ENCODE measurements at regions not wholly inside any gene's neighbourhood (a gene's known extent, or its start where the extent isn't known, plus 50 kb on each side); places are given as distances from the start of the nearest gene placed in this dataset.

GRCh38 chr1:96334236-96334557, 387.4 kb upstream of the PTBP2 start:
- DNase-seq: no peak

DNA sequence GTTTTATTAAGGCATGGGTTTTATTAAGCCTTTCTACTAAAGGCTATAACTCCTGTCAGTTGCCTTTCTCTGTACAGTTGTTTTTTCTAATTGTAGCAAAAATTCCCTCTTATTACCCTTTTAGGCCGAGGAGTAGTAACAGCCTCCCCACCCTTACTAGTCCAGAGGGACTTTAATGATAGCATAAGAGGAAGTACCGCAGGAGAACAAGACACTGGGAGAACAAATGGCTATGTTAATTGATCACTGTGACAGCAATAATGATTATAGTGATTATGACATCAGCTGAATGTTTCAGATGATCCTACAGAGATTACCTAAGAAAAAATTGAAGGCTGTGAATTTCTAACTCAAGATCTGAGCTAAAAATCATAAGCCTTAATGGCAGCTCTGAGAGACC, 383.0 kb upstream of the PTBP2 start:
- DNase-seq: no peak

GRCh38 chr1:96340686-96341085, 380.9 kb upstream of the PTBP2 start:
- DNase-seq: no peak

GRCh38 chr1:96346719-96347118, 374.9 kb upstream of the PTBP2 start:
- DNase-seq: no peak

GRCh38 chr1:96349896-96350295, 371.7 kb upstream of the PTBP2 start:
- no peak for DNase-seq

GRCh38 chr1:96352733-96353132, 368.9 kb upstream of the PTBP2 start:
- no peak for DNase-seq

DNA sequence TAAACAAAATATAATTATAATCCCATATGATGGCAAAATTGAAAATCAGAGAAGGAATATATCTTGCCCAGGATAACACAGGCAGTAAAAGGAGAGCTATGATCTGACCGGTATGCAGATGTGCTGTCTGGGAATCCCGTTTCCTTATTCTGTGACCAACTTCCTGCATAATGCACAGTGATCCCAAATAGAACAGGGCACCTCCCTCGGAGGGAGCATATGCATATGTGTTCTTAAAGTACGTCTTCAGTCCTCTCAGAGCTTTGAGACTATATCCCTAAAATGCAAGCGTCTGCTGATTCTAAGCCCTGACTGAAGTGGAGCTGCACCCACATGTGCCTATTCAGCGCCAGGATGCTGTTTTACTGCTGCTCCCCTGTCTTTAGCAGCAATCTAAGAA, 366.1 kb upstream of the PTBP2 start:
- no peak for DNase-seq

- DNase-seq: no peak
Observed at GRCh38 chr1:96355961-96356360, 365.6 kb upstream of the PTBP2 start.

GRCh38 chr1:96357141-96357765, 364.3 kb upstream of the PTBP2 start:
- DNase-seq: no peak

DNA sequence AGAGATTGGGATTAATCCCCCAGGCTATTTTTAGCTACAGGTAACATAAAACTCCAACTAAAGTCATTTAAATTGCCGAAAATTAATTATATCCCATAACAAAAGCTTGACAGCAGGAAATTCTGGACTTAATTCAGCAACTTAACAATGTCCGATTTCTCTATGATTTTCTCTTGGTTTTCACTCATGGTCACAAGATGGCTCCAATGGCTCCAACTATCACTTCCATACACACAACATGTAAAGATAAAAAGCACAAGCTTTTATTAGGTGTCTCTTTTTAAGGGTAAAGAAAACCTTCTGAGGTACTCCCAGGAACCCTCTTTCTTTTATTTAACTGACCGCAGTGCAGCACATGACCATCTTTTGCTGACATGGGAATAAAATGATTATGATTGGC, 363.5 kb upstream of the PTBP2 start:
- DNase-seq: no peak

DNA sequence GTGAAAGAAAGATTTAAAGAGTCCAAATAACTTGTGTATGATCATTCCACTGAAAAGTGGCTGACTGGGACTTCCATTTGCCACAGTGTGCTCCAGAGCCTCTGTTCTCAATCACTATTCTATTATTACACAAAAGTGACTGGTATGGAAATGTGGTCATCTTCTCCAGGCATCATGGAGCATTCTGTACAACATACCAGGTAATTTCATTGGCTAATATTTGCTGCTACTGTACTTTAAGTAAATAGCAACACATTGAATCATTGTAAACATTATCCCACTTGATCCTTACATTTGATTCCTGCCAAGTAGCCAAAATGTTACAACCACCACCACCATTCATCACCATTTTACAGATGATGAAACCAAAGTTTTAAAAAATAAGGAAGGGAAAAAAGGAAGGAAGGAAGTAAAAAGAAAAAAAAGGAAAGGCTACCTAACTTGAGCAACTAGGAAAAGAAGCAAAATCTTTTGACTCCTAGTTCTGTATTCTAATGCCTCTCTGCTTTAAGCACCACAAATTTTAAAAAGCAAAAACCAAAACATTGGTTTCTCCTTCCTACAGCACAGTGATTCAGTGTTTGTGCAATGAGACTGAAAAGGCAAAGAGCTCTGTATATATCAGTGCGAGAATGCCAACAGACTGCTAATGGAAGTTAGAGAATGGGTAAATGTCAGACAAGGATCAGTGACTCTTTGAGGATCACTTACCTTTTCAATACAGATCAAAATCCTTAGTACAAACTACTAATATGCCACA, 361.4 kb upstream of the PTBP2 start:
- DNase-seq: no peak

- DNase-seq: no peak
Observed at GRCh38 chr1:96361271-96361856, 360.2 kb upstream of the PTBP2 start.

GRCh38 chr1:96361961-96362360, 359.6 kb upstream of the PTBP2 start:
- DNase-seq: no peak

DNA sequence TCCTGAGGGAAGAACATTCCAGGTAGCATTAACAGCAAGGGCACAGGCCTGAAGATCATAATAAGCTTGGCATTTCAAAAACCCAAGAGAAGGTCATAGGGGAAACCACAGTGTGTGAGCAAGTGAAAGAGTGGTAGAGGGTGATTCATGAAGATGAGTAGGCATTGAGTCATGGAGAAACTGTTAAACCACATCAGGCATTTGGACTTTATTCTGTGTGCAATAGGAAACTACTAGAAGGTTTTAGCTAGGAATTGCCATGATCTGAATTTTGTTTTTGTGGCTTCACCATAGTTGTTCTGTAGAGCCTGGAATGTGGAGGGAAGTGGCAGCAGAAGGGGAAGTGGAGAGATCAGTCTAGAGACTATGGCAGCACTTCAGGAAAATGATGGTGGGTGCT, 359.0 kb upstream of the PTBP2 start:
- DNase-seq: no peak

DNA sequence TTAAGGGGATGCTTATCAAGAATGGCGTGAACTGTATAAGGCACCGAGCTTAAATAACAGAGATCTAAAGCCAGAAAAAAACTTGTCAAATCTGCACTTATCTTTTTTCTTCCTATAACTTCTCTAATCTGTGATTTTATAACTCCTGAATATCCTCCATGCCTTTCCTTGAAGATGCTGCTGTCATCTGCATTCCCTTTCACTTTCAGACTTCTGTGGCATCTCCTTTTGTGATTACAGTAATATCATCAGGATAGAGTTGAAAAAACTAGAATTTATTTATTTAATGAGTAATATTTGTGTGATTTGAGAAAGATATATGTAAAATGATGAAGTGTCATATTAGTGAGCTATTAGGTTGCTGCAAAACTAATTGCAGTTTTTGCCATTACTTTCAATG, 357.8 kb upstream of the PTBP2 start:
- no peak for DNase-seq

GRCh38 chr1:96364576-96364975, 357.0 kb upstream of the PTBP2 start:
- DNase-seq: no peak

DNA sequence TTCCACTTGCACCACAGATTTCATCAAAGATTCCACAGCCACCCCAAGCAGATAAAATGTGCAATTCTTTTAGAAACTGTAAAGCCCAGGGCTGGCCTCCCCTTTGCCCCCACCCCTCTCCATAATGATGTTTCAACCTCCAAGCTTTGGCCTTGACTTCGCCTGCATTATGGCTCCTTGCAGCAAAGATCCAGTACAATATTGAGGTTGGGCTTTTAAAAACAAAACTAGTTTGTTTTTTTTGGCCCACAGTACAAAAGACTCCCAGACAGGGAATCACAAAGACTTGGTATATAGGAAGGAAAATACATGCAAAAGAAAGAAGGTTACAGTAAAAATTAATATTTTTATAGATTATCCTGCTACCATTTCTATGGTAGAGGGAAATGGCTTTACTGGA, 356.5 kb upstream of the PTBP2 start:
- DNase-seq: no peak

- no peak for DNase-seq
Observed at GRCh38 chr1:96365596-96366390, 355.8 kb upstream of the PTBP2 start.

DNA sequence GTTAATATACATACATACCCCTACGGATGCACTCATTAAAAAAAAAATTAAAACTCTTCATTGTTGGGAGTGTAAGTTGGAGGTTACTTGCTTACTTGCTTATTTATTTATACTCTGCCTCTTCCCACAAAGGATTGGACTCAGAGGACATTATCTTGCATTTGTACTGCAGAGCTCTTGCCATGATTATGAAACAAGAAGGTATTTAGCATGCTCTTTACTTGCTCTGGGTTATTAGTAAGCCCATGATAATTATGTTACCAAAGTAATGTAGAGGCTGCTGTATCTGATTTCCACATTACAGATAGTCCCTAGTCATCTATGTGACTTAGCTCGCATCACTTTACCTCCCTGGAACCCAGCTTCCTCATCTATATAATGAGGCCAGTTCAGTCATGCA, 355.1 kb upstream of the PTBP2 start:
- DNase-seq: no peak

GRCh38 chr1:96367791-96368190, 353.8 kb upstream of the PTBP2 start:
- no peak for DNase-seq

DNA sequence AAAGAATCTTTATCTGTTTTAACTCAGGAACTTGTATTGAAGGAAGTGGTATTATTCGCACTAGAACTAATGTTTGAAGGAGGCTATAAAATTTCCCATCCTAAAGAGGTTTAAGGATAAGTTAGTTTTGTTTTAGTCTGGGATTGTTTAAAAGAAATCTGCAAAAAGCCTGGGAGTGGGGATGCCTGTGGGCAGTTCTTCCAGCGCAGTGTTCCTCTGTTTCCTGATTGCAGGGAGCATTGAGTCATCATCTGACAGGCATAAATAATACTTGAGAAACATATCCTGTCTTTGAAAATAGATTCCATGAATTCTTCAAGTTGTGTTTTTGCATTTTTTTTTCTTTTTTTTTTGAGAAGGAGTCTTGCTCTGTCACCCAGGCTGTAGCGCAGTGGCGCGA, 350.8 kb upstream of the PTBP2 start:
- no peak for DNase-seq

- no peak for DNase-seq
Observed at GRCh38 chr1:96372881-96373280, 348.7 kb upstream of the PTBP2 start.

GRCh38 chr1:96374076-96374762, 347.4 kb upstream of the PTBP2 start:
- DNase-seq: no peak

Data from NCI-H1092 treated with DMSO at 0.1 percent for 48 hours (cell line).